ENCODE measurements at regions not wholly inside any gene's neighbourhood (a gene's known extent, or its start where the extent isn't known, plus 50 kb on each side); places are given as distances from the start of the nearest gene placed in this dataset.

DNA sequence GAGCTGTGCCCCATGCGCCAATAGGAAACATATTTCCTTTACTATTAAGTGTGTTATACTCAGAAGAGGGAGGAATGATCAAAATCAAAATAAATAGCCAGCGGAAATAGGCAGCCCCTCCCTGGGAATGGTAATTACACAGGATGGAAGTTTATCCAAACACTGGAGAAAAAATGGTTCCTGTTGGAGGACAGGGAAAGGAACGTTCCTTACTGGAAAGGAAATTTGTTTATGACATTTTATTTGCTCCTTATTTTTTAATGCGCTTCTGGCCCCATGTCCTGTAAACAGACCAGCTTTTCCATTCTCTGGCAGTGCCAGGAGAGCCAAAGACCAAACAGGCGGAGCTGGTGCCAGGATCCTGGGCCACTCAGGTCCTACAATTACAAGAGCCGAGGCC, 273.7 kb downstream of the SOX9 start:
- no peak for DNase-seq

GRCh38 chr17:72396121-72396520, 275.3 kb downstream of the SOX9 start:
- DNase-seq, result no peak

GRCh38 chr17:72397223-72397667, 276.4 kb downstream of the SOX9 start:
- DNase-seq, result no peak

DNA sequence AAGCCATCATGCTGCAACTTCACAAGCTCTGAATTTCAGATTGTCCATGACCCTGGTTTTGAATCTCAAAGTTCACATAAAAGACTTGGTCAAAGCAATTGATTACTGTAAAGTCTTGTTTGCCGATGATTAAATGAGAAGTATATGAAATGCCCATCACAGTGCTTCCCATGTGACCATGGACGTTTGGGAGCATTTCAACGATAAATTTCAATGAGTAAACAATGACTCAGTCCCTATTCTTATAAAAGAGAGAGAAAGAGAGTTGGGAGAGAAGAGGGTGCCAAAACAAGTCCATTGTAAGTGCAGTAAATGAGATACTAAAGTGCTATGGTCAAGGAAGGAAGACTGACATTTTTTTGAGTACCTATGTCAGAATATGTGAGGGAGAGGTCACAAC, 276.9 kb downstream of the SOX9 start:
- DNase-seq, result no peak

DNA sequence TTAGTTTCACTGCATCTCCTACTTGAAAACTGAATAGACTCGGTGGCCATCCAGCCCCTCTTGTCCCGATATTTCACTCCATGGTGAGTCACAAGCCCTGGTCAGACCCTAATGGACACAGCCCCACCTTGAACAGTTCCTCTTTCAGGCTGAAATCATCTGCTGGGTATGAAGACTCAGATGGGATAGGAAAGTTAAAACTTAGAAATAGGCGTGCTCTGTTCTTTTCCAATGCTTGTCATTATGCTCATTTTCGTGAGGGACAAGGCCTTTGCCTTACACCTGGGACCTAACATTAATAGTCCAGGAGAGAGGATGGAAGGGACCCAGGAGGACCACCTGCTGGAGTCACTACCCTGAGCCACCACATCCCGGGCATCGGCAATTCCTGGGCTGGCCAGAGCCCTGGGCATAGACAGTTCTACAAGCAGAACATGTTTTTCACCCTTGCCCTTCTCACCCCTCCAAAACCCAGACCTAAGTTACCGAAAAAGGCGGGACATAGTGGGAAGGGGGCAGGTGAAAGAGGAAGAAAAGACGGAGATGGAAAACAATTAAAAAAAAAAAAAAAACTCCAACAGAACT, 278.3 kb downstream of the SOX9 start:
- DNase-seq, result no peak

GRCh38 chr17:72399608-72400487, 279.0 kb downstream of the SOX9 start:
- DNase-seq, result no peak

DNA sequence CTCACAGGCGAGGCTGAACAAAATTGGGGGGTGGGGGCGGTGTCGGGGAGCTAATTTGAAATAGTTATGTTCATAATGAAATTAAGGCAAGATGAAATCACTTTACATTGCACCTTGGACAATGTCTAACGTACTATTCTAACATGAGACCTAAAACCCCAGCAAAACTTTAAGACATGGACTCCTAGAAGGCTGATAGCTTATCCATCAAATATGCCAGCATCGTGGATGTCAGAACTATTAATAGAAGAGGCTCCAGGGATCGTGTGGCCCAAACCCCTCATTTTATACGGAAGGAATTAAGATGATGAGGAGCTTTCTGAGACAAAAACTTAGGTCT, 279.6 kb downstream of the SOX9 start:
- no peak for DNase-seq

DNA sequence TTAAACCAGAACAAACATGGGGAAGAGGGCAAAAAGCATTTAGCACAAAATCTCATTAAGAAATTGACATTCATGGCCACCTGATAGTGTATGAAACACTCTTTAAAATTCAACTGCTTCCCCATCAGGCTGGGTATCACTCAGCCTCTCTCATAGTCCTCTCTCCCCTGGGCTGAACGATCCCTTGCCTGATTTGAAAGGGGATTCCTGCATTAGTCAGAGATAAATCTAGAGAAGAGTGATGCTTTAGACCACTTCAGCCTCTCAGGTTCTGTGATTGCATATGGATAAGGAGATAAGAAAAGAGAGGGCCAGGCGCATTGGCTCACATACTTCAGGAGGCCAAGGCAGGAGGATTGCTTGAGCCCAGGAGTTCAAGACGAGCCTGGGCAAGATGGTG, 280.0 kb downstream of the SOX9 start:
- DNase-seq, result no peak

DNA sequence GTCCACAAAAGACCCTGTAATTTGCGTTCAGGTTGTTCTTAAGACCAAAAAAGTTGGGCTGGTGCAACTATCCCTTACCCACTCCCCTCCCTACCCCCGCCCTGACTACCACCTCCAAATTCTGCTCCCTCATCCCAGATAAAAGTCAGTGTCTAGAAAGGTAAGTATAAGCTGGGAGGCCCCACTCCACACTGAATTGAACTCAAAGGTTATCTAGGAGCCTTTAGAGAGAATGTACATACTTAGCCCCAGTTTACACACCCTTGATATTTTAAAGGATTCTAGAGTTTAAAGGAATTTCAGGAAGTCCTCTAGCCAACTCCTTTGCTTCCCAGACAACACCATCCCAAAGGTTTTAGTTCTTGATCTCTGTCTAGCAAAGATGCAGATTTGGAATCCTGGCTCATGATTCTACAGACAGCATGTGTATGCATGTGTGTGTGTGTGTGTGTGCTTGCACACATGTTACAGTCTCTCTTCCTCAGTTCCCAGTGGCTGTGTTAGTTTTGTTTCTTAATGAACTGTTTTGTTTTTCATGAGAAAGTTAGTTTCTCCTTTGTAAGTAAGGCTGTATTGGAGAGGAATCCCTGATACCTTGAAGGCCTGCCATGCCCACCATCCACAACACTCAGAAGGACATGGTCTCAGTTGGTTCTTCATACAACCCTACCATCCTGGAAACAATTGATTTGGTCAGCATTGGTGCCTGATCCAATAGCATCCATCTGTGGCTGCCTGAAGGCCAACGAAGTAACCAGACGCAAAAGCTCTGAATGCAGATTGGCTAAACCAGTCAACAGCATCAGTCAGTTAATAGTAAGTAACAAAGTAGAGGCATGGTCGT, 281.3 kb downstream of the SOX9 start:
- no peak for DNase-seq

- no peak for DNase-seq
Observed at GRCh38 chr17:72402727-72403210, 281.9 kb downstream of the SOX9 start.

GRCh38 chr17:72403713-72404209, 282.9 kb downstream of the SOX9 start:
- DNase-seq, result no peak

- no peak for DNase-seq
Observed at GRCh38 chr17:72404872-72405271, 284.1 kb downstream of the SOX9 start.

GRCh38 chr17:72405662-72406230, 284.9 kb downstream of the SOX9 start:
- no peak for DNase-seq

DNA sequence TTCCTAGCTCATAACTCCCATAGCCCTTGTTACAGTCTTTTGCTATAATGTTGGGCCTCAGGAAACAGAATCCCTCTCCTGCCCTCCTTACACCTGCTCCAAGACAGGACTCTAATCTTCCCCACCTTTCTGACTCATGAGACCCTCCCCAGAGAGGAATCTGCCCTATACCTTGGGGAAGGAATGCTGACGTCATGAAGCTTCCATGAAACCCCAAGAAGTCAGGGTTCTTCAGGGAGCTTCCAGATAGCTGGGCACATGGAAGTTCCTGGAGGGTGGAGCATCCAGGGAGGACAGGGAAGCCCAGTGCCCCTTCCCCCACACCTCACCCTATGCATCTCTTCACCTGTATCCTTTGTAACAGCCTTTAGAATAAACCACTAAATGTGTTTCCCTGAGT, 285.7 kb downstream of the SOX9 start:
- DNase-seq, result no peak

- peak; percentile 89 for DNase-seq
Observed at GRCh38 chr17:72407336-72407909, 286.6 kb downstream of the SOX9 start.

GRCh38 chr17:72407931-72408330, 287.1 kb downstream of the SOX9 start:
- DNase-seq, result no peak

GRCh38 chr17:72408641-72409040, 287.8 kb downstream of the SOX9 start:
- no peak for DNase-seq

DNA sequence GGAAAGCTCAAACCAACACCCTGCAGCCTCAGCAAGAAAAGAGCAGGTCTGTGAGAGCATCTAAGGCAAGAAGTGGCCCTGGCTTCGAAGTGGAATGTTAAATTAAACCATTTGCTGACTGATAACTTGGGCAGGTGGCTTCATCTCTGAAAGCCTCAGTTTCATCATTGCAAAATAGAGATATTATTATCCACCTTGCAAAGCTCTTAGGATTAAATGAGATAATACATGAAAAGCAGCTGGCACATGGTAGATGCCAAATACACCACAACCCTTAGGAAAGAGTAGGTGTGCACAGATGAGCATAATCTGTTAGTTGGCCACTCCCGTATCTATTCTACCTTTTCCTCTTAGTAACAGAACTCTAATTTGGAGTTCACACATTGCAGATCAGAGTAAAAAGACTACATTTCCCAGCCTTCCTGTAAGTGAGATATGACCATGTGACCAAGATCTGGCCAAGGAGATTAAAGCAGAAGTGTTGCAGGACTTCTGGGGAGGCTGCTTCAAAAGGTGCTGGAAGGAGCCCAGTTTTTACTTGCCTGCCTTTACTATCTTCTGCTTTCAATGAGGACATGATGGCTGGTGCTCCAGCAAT, 288.7 kb downstream of the SOX9 start:
- DNase-seq, result no peak

DNA sequence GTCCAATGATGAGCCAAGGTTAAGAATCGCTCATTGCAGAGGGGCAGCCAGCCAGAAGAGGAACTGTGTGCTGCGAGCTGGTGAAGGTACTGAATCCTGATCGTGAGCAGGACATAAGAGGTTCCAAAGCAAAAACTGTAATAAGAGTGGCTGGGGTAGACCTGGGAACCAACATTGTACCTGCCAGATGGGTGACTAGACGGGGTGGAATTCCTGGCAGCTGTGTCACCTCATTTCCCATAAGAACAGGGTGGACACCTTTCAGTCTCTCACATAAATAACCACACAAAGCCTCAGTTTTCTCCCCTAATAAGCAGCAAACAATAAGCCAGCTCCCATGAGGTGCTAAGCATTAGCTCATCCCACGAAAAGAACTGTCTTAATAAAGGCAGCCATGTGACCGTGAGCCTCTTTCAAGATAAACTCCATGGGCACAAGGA, 290.3 kb downstream of the SOX9 start:
- peak; percentile 72 for DNase-seq

- DNase-seq, result no peak
Observed at GRCh38 chr17:72412650-72413076, 291.8 kb downstream of the SOX9 start.

- no peak for DNase-seq
Observed at GRCh38 chr17:72413077-72414031, 292.5 kb downstream of the SOX9 start.
